ENCODE measurements at regions not wholly inside any gene's neighbourhood (a gene's known extent, or its start where the extent isn't known, plus 50 kb on each side); places are given as distances from the start of the nearest gene placed in this dataset.

DNA sequence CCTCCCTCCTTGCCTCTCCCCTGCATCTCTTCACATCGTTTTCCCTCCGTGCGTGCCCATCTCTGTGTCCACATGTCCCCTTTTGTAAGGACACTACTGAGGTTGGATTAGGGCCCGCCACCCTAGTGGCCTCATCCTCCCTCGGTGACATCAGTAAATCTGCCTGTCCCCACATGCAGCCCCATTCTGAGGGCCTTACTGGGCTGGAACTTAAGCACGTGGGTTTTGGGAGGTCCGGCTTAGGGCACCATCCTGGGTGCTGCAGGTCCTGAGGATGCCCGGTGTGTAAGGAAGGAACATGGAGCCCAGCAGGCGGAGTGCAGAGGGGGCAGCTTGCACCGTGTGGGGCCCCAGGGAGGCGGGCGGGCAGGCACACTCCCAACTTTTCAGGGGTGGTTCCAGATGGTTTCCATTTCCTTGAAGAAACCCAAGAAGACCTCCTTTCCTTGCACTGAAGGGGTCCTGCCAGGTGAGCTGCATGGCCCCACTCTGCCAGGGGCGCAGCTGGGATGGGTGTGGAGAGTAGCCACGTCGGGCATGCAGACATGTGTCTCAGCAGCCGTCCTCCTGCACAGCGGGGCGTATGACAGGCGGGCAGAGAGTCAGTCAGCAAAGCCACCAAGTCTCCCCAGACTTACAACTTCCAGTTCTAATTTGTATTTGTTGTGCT is 329.9 kb downstream of the QKI start:
- Mint-ChIP-seq H3K27me3 (ENCODE audit: unreplicated experiment) (peaks cover 9% of the 10 kb centered on the region), H3K27ac (ENCODE audit: unreplicated experiment) (no peak overlapping the region), H3K9me3 (ENCODE audit: unreplicated experiment) (no peaks in the 10 kb centered on the region), H3K4me3 (ENCODE audit: unreplicated experiment) (no peak overlapping the region), H3K4me1 (ENCODE audit: unreplicated experiment) (no peaks in the 10 kb centered on the region), H3K36me3 (ENCODE audit: low read depth, unreplicated experiment) (no peaks in the 10 kb centered on the region)
- TF ChIP-seq, protein P1, sequence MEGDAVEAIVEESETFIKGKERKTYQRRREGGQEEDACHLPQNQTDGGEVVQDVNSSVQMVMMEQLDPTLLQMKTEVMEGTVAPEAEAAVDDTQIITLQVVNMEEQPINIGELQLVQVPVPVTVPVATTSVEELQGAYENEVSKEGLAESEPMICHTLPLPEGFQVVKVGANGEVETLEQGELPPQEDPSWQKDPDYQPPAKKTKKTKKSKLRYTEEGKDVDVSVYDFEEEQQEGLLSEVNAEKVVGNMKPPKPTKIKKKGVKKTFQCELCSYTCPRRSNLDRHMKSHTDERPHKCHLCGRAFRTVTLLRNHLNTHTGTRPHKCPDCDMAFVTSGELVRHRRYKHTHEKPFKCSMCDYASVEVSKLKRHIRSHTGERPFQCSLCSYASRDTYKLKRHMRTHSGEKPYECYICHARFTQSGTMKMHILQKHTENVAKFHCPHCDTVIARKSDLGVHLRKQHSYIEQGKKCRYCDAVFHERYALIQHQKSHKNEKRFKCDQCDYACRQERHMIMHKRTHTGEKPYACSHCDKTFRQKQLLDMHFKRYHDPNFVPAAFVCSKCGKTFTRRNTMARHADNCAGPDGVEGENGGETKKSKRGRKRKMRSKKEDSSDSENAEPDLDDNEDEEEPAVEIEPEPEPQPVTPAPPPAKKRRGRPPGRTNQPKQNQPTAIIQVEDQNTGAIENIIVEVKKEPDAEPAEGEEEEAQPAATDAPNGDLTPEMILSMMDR (IDR thresholded peaks at IDR 0.05; ENCODE audit: unreplicated experiment) = no peak
- no peak for DNase-seq (ENCODE audit: low spot score)

DNA sequence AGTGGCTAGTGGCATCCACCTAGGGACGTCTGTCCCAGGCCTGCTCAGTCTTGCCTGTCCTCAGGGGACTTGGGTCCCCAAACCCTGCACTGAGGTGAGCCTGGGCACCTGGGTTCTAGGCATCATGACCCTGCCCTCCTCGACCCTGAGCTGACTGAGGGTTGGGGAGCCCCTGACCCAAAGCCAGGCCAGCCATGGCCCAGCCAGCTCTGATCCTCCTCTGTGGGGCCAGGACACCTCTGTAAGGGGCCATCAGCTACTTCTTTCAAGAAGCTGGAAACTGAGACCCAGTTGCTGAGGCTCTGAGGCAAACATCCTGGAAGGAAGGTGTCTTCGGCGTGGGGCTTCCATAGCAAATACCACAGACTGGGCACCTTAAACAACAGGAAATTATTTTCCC is 329.3 kb downstream of the QKI start:
- peaks cover 9% of the 10 kb centered on the region for H3K27me3 Mint-ChIP-seq (ENCODE audit: unreplicated experiment)
- no peaks in the 10 kb centered on the region for H3K9me3 Mint-ChIP-seq (ENCODE audit: unreplicated experiment)
- no peak overlapping the region for H3K4me3 Mint-ChIP-seq (ENCODE audit: unreplicated experiment)
- TF ChIP-seq, protein P1 (IDR thresholded peaks at IDR 0.05; ENCODE audit: unreplicated experiment) = no peak
- H3K27ac Mint-ChIP-seq (ENCODE audit: unreplicated experiment) = no peak overlapping the region
- DNase-seq (ENCODE audit: low spot score) = no peak
- no peaks in the 10 kb centered on the region for H3K4me1 Mint-ChIP-seq (ENCODE audit: unreplicated experiment)
- H3K36me3 Mint-ChIP-seq (ENCODE audit: low read depth, unreplicated experiment) = no peaks in the 10 kb centered on the region

DNA sequence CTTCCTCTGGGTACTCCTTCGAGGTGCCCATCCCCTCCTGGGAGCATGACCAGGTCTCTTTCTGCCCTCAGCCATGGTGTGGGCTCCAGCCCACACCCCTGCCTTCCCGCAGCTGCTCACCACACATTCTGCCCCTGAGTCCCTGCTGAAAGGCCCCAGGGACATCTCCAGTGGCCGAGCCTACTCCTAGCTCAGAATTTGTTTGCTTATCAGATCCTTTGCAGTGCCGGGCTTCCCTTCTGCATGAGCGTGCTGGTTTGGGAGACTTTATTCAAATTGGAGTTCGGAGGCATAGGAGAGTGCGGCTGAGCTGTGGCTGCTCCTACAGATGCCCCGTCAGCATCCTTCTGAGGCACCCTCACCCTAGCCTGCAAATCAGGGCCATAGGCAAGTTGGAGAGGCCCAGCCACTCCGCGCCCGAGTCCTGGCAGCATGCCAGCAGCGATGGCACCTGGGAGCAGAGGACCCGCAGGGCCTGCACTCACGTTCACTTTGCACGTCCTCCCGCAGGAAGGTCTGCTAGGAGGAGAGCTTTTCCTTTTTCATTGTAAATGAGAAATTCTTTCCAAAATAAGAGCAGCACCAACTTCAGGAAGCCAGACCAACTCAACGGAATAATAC is 327.3 kb downstream of the QKI start:
- DNase-seq (ENCODE audit: low spot score) = no peak
- Mint-ChIP-seq H3K27me3 (ENCODE audit: unreplicated experiment) (peaks cover 9% of the 10 kb centered on the region), H3K4me3 (ENCODE audit: unreplicated experiment) (no peak overlapping the region), H3K36me3 (ENCODE audit: low read depth, unreplicated experiment) (no peaks in the 10 kb centered on the region), H3K4me1 (ENCODE audit: unreplicated experiment) (no peaks in the 10 kb centered on the region), H3K9me3 (ENCODE audit: unreplicated experiment) (no peaks in the 10 kb centered on the region), H3K27ac (ENCODE audit: unreplicated experiment) (no peak overlapping the region)
- TF ChIP-seq, protein P1 (IDR thresholded peaks at IDR 0.05; ENCODE audit: unreplicated experiment) = no peak

DNA sequence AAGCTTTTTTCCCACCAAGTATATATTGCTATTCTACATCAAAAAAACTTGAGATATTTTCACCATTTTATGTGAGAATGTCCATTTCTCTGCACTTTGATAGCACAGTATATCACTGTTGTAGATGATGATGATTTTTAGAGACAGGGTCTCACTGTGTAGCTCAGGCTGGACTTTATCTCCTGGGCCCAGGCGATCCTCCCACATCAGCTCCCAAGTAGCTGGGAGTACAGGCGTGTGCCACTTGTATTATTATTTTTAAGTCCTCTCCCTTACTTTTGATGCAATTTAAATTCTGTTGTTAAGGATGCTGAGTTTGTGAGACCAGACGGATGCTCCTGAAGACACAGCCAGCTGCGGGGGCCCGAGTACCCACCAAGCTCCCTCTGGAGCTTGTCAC is 326.8 kb downstream of the QKI start:
- no peak for DNase-seq (ENCODE audit: low spot score)
- no peaks in the 10 kb centered on the region for H3K36me3 Mint-ChIP-seq (ENCODE audit: low read depth, unreplicated experiment)
- peaks cover 9% of the 10 kb centered on the region for H3K27me3 Mint-ChIP-seq (ENCODE audit: unreplicated experiment)

DNA sequence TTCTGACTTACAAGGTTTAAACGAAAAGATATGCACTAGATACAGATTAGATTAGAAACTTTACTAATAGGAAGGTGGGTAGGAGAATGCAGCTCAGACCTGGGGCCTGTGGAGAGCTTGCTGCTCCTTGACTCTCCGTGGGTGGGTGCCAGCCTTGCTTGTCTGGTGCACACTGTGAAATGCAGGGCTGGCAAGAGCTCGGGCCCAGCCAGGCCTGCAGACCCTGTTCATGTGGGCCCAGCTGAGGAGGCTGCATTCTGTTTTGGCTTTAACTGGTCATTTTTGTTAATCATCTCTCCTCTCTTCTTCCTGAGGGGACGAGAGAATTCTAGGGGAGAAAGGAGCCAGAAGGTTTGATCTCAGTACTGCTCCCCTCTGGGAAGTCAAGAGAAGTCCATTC is 325.4 kb downstream of the QKI start:
- Mint-ChIP-seq H3K9me3 (ENCODE audit: unreplicated experiment) (no peaks in the 10 kb centered on the region), H3K36me3 (ENCODE audit: low read depth, unreplicated experiment) (no peaks in the 10 kb centered on the region), H3K4me1 (ENCODE audit: unreplicated experiment) (peaks cover 4% of the 10 kb centered on the region), H3K27me3 (ENCODE audit: unreplicated experiment) (peaks cover 6% of the 10 kb centered on the region), H3K27ac (ENCODE audit: unreplicated experiment) (no peak overlapping the region), H3K4me3 (ENCODE audit: unreplicated experiment) (no peak overlapping the region)
- DNase-seq (ENCODE audit: low spot score) = no peak
- TF ChIP-seq, protein P1 (IDR thresholded peaks at IDR 0.05; ENCODE audit: unreplicated experiment) = no peak

More for the DNA sequence above, 326.8 kb downstream of the QKI start:
- Mint-ChIP-seq H3K4me1 (ENCODE audit: unreplicated experiment) (no peaks in the 10 kb centered on the region), H3K4me3 (ENCODE audit: unreplicated experiment) (no peak overlapping the region), H3K27ac (ENCODE audit: unreplicated experiment) (no peak overlapping the region), H3K9me3 (ENCODE audit: unreplicated experiment) (no peaks in the 10 kb centered on the region)
- TF ChIP-seq, protein P1 (IDR thresholded peaks at IDR 0.05; ENCODE audit: unreplicated experiment) = no peak
